NCI-H1092 treated with DMSO at 0.1 percent for 48 hours (cell line): ENCODE measurements at regions not wholly inside any gene's neighbourhood (a gene's known extent, or its start where the extent isn't known, plus 50 kb on each side); places are given as distances from the start of the nearest gene placed in this dataset.
"Not testable (repeated sequence)": the region's sequence is repeated elsewhere in the genome, so short reads cannot be mapped to it uniquely, and the experiment has no call there.

Experiments used
- DNase-seq: peaks from one replicate; lab custom pipeline; 2025; lab: John Stamatoyannopoulos, UW

GRCh38 chr15:99485153-99485961 is 80.4 kb upstream of the MEF2A start:
- no peak for DNase-seq

- DNase-seq, result no peak
Observed at GRCh38 chr15:99485992-99486370, 79.8 kb upstream of the MEF2A start.

- DNase-seq, result peak; percentile 44
Observed at GRCh38 chr15:99486371-99487336, 79.1 kb upstream of the MEF2A start.

GRCh38 chr15:99487337-99487730 is 78.5 kb upstream of the MEF2A start:
- DNase-seq, result no peak

GRCh38 chr15:99492275-99492674 is 73.5 kb upstream of the MEF2A start:
- no peak for DNase-seq

- no peak for DNase-seq
Observed at GRCh38 chr15:99492716-99493115, 73.1 kb upstream of the MEF2A start.

GRCh38 chr15:99493461-99493860 is 72.3 kb upstream of the MEF2A start:
- no peak for DNase-seq

- not testable (repeated sequence) for DNase-seq
Observed at GRCh38 chr15:99494536-99495233, 71.1 kb upstream of the MEF2A start.

GRCh38 chr15:99495430-99496301 is 70.1 kb upstream of the MEF2A start:
- no peak for DNase-seq

- no peak for DNase-seq
Observed at GRCh38 chr15:99496302-99496629, 69.5 kb upstream of the MEF2A start.

- no peak for DNase-seq
Observed at GRCh38 chr15:99502182-99502581, 63.6 kb upstream of the MEF2A start.

- no peak for DNase-seq
Observed at GRCh38 chr15:99502661-99503060, 63.1 kb upstream of the MEF2A start.

- DNase-seq, result no peak
Observed at GRCh38 chr15:99503411-99503810, 62.4 kb upstream of the MEF2A start.

- DNase-seq, result no peak
Observed at GRCh38 chr15:99504071-99504822, 61.5 kb upstream of the MEF2A start.

GRCh38 chr15:99504823-99505551 is 60.8 kb upstream of the MEF2A start:
- DNase-seq, result no peak

GRCh38 chr15:99506399-99506798 is 59.4 kb upstream of the MEF2A start:
- no peak for DNase-seq

GRCh38 chr15:99507016-99507503 is 58.7 kb upstream of the MEF2A start:
- DNase-seq, result no peak

GRCh38 chr15:99507504-99508310 is 58.1 kb upstream of the MEF2A start:
- DNase-seq, result peak; percentile 5

- DNase-seq, result no peak
Observed at GRCh38 chr15:99508311-99508645, 57.5 kb upstream of the MEF2A start.
